ENCODE measurements at regions not wholly inside any gene's neighbourhood (a gene's known extent, or its start where the extent isn't known, plus 50 kb on each side); places are given as distances from the start of the nearest gene placed in this dataset.
"Not testable (repeated sequence)": the region's sequence is repeated elsewhere in the genome, so short reads cannot be mapped to it uniquely, and the experiment has no call there.

DNA sequence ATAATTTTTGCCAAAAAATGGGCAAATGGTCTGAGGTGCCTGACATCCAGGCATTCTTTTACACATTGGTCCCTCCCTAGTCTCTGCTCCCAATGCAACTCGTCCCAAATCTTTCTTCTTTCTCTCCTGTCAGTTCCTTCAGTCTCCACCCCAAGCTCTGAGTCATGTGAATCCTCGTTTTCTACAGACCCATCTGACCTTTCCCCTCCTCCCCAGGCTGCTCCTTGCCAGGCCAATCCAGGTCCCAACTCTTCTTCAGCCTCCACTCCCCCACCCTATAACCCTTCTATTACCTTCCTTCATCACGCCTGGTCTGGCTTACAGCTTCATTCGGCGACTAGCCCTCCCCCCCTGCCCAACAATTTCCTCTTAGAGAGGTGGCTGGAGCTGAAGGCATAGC is 55.3 kb downstream of the BBS10 start:
- H3K9me3 Mint-ChIP-seq; intact Hi-C loops (cut with micrococcal nuclease); H3K9me3 ChIP-seq (ENCODE audit: control insufficient read depth, insufficient read depth, low read length); DNase-seq; H3K4me3 ChIP-seq (ENCODE audit: low read length); H3K27ac ChIP-seq (ENCODE audit: low read length); H3K27ac Mint-ChIP-seq; H3K4me1 Mint-ChIP-seq; H3K27me3 Mint-ChIP-seq (ENCODE audit: low read depth in 2 of 2); ATAC-seq; H3K4me1 ChIP-seq (ENCODE audit: control insufficient read depth, insufficient read depth, low read length); H3K36me3 ChIP-seq (ENCODE audit: control insufficient read depth, insufficient read depth, low read length); H3K36me3 Mint-ChIP-seq; H3K4me3 Mint-ChIP-seq; H3K27me3 ChIP-seq (ENCODE audit: control insufficient read depth, insufficient read depth, low read length): not testable (repeated sequence)
- 81% methylated on average over 5 of the region's 5 CpGs for WGBS (ENCODE audit: insufficient coverage)

DNA sequence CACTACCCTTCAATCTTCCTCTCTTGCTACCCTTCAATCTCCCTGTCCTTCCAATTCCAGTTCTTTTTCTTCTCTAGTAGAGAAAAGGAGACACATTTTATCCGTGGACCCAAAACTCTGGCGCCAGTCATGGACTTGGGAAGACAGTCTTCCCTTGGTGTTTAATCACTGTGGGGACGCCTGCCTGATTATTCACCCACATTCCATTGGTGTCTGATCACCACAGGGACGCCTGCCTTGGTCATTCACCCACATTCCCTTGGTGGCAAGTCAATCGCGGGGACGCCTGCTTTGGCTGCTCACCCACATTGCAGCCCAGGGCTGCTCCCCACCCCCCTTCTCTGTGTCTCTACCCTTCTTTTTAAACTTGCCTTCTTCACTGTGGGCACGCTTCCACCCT is 55.9 kb downstream of the BBS10 start:
- H3K27ac Mint-ChIP-seq; DNase-seq; H3K9me3 ChIP-seq (ENCODE audit: control insufficient read depth, insufficient read depth, low read length); H3K36me3 ChIP-seq (ENCODE audit: control insufficient read depth, insufficient read depth, low read length); intact Hi-C loops (cut with micrococcal nuclease); H3K27ac ChIP-seq (ENCODE audit: low read length); ATAC-seq; H3K4me1 ChIP-seq (ENCODE audit: control insufficient read depth, insufficient read depth, low read length); H3K27me3 Mint-ChIP-seq (ENCODE audit: low read depth in 2 of 2); H3K27me3 ChIP-seq (ENCODE audit: control insufficient read depth, insufficient read depth, low read length); H3K4me3 Mint-ChIP-seq; H3K36me3 Mint-ChIP-seq; H3K4me1 Mint-ChIP-seq; H3K4me3 ChIP-seq (ENCODE audit: low read length); H3K9me3 Mint-ChIP-seq: not testable (repeated sequence)
- 89% methylated on average over 8 of the region's 8 CpGs for WGBS (ENCODE audit: insufficient coverage)

DNA sequence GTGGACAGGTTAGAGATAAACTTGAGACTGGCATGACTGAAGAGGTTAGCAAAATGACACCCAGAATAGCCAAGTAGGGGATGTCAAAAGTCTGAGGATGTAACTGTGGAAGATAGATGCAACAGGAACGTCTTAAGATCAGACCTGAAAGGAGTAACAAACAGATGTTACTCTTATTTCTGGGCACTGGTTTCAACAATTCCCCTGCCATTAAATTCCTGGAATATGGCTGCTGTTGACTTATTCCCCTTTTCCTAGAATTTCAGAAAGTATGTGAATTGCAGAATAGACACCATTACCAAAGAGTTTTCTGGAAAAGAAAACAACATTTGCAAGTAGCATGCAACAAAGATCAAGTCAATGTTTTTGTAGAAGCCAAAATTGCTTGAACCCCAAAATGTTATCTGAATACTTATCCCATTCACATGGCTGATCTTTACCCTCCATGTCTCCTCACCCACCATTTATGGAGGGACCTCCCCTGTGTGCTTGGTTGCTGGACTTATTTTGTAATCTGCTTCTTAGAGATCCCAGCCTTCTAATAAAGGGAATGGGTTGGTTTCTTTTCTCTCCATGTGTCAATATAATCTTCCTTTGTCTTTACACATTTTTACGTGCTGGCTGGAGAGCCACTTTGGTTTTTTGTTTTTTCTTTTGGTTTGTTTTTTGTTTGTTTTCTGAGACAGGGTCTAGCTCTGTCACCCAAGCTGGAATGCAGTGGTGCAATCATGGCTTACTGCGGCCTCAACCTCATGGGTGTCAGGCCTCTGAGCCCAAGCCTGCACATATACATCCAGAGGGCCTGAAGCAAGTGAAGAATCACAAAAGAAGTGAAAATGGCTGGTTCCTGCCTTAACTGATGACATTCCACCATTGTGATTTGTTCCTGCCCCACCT is 57.0 kb downstream of the BBS10 start:
- WGBS (ENCODE audit: insufficient coverage): 83% methylated on average over 3 of the region's 3 CpGs
- no peaks in the 10 kb centered on the region for H3K4me1 ChIP-seq (ENCODE audit: control insufficient read depth, insufficient read depth, low read length)
- intact Hi-C loops (cut with micrococcal nuclease): no loop called here
- Mint-ChIP-seq H3K36me3 (no peaks in the 10 kb centered on the region), H3K4me3 (no peak overlapping the region), H3K9me3 (peaks cover 0 to 3% of the 10 kb centered on the region in 2 donors), H3K4me1 (no peaks in the 10 kb centered on the region), H3K27ac (no peak overlapping the region), H3K27me3 (ENCODE audit: low read depth in 2 of 2) (peaks cover 8 to 10% of the 10 kb centered on the region in 2 donors)
- no peaks in the 10 kb centered on the region for H3K27me3 ChIP-seq (ENCODE audit: control insufficient read depth, insufficient read depth, low read length)
- H3K36me3 ChIP-seq (ENCODE audit: control insufficient read depth, insufficient read depth, low read length): no peaks in the 10 kb centered on the region
- H3K4me3 ChIP-seq (ENCODE audit: low read length): no peak overlapping the region
- ATAC-seq (no peak), DNase-seq (no peak)
- H3K27ac ChIP-seq (ENCODE audit: low read length): no peak overlapping the region
- no peaks in the 10 kb centered on the region for H3K9me3 ChIP-seq (ENCODE audit: control insufficient read depth, insufficient read depth, low read length)
- TF ChIP-seq, protein P1, sequence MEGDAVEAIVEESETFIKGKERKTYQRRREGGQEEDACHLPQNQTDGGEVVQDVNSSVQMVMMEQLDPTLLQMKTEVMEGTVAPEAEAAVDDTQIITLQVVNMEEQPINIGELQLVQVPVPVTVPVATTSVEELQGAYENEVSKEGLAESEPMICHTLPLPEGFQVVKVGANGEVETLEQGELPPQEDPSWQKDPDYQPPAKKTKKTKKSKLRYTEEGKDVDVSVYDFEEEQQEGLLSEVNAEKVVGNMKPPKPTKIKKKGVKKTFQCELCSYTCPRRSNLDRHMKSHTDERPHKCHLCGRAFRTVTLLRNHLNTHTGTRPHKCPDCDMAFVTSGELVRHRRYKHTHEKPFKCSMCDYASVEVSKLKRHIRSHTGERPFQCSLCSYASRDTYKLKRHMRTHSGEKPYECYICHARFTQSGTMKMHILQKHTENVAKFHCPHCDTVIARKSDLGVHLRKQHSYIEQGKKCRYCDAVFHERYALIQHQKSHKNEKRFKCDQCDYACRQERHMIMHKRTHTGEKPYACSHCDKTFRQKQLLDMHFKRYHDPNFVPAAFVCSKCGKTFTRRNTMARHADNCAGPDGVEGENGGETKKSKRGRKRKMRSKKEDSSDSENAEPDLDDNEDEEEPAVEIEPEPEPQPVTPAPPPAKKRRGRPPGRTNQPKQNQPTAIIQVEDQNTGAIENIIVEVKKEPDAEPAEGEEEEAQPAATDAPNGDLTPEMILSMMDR (IDR thresholded peaks at IDR 0.05): no peak

DNA sequence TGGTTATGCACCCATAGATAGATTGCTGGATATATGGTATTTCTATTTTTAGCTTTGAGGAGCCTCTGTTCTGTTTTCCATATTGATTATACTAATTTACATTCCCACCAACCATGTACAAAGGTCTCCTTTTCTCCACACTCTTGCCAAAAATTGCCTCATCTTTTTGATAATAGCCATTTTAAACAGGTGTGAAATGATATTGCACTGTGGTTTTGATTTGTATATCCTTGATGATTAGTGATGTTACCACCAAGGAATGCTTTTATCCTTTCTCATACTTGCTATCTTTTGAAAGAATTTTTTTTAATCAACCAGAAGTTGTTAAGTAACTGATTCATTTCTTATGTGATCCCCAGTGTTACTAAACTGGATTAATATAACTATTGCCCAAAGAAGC is 60.0 kb downstream of the BBS10 start:
- H3K9me3 Mint-ChIP-seq: peaks cover 0 to 3% of the 10 kb centered on the region in 2 donors
- intact Hi-C loops (cut with micrococcal nuclease): no loop called here
- no peaks in the 10 kb centered on the region for H3K4me1 ChIP-seq (ENCODE audit: control insufficient read depth, insufficient read depth, low read length)
- no peak overlapping the region for H3K4me3 Mint-ChIP-seq
- H3K9me3 ChIP-seq (ENCODE audit: control insufficient read depth, insufficient read depth, low read length): no peaks in the 10 kb centered on the region
- no peaks in the 10 kb centered on the region for H3K27me3 ChIP-seq (ENCODE audit: control insufficient read depth, insufficient read depth, low read length)
- no peak overlapping the region for H3K27ac Mint-ChIP-seq
- peaks cover 13 to 19% of the 10 kb centered on the region in 2 donors for H3K27me3 Mint-ChIP-seq (ENCODE audit: low read depth in 2 of 2)
- no peaks in the 10 kb centered on the region for H3K36me3 Mint-ChIP-seq
- TF ChIP-seq, protein P1 (IDR thresholded peaks at IDR 0.05): no peak
- H3K36me3 ChIP-seq (ENCODE audit: control insufficient read depth, insufficient read depth, low read length): no peaks in the 10 kb centered on the region
- no peak overlapping the region for H3K4me3 ChIP-seq (ENCODE audit: low read length)
- H3K27ac ChIP-seq (ENCODE audit: low read length): no peak overlapping the region
- ATAC-seq (no peak), DNase-seq (no peak)
- no peaks in the 10 kb centered on the region for H3K4me1 Mint-ChIP-seq

All from natural killer cell (primary cell).